ENCODE measurements at regions not wholly inside any gene's neighbourhood (a gene's known extent, or its start where the extent isn't known, plus 50 kb on each side); places are given as distances from the start of the nearest gene placed in this dataset.
A peak's percentile ranks its signal among the peaks of the same experiment; 100 is the strongest.

DNA sequence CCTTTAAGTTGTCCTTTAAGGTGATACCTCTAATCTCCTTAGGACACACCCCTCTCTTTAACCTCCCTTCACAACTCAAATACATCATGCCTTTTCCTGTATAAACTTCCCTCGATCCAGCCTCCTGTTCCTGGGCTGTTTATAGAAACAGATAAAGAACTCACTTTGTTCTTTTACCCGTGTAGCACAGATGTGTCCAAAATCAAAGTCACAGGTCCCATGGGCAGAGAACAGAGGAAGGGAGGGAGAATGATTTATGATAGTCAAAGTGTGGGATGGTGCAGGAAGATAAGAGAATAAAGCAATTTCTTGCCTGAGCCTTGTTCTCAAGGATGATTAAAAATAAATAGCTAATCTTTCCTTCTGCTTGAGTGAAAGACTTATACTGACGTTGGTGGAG is 50.3 kb upstream of the CABCOCO1 start:
- Histone ChIP-seq H3K9ac (ENCODE audit: insufficient read length) (no peak overlapping the region), H3K27ac (no peak overlapping the region), H3K9me3 (ENCODE audit: low read depth, low read length) (no peaks in the 10 kb centered on the region), H3K36me3 (ENCODE audit: insufficient read depth, low read length) (no peaks in the 10 kb centered on the region), H3K4me3 (no peak overlapping the region)
- TF ChIP-seq EZH2 (IDR thresholded peaks at IDR 0.05) (no peak), FOXP2 (optimal IDR thresholded peaks at IDR 0.05; ENCODE audit: control extremely low read depth, extremely low read length, insufficient read depth) (no peak), POLR2AphosphoS5 (IDR thresholded peaks at IDR 0.05; ENCODE audit: borderline replicate concordance, low read depth, low read length) (no peak)
- no peak for DNase-seq (ENCODE audit: low read depth, low spot score)

DNA sequence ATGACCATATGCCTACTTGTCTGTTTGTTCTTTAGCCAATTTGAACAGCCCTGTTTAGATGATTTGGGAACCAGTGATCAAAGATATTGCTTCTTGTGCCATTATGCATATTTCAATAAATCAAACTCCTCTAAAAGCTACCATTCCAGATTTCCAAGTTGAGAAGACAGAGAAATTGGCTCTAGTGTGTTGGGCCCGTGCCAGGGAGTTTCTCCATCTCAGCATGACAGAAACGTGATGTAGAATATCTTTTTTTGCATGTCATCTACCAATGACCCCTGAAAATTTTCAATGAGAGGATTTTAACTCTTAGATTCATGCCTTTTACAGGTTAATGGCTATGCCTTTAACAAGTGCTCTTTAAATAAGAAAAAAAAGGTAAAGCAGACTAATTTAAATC is 50.7 kb upstream of the CABCOCO1 start:
- TF ChIP-seq FOXP2 (optimal IDR thresholded peaks at IDR 0.05; ENCODE audit: control extremely low read depth, extremely low read length, insufficient read depth), result no peak
- no peak for TF ChIP-seq POLR2AphosphoS5 (IDR thresholded peaks at IDR 0.05; ENCODE audit: borderline replicate concordance, low read depth, low read length)
- TF ChIP-seq EZH2 (IDR thresholded peaks at IDR 0.05), result no peak
- Histone ChIP-seq H3K27ac (no peak overlapping the region), H3K36me3 (ENCODE audit: insufficient read depth, low read length) (no peaks in the 10 kb centered on the region), H3K4me3 (no peak overlapping the region), H3K9me3 (ENCODE audit: low read depth, low read length) (no peaks in the 10 kb centered on the region), H3K9ac (ENCODE audit: insufficient read length) (no peak overlapping the region)
- no peak for DNase-seq (ENCODE audit: low read depth, low spot score)

DNA sequence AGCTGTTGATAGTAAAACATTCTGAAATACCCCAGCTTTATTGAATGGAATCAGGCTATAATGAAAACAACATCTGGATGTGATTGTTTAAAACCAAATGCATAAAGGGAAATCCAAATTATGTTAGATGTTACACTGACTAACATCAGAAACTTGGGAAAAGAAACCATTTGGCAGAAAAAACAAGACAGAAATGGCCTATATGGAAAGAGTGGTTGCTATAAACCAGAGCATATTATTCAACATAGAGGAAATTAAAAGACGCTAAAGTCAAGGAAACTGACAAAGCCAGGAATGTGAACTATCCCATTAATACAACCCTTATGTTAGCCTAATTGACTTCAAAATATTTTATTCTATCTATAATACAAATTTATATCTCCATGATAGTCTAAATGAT is 53.0 kb upstream of the CABCOCO1 start:
- Histone ChIP-seq H3K27ac (peak overlapping the region; percentile 96), H3K9ac (ENCODE audit: insufficient read length) (no peak overlapping the region), H3K9me3 (ENCODE audit: low read depth, low read length) (no peaks in the 10 kb centered on the region), H3K4me3 (0 out of 2 replicates have a peak overlapping the region, but pooled peaks have one; percentile 15), H3K36me3 (ENCODE audit: insufficient read depth, low read length) (no peaks in the 10 kb centered on the region)
- DNase-seq (ENCODE audit: low read depth, low spot score), result no peak
- no peak for TF ChIP-seq EZH2 (IDR thresholded peaks at IDR 0.05)
- TF ChIP-seq FOXP2 (optimal IDR thresholded peaks at IDR 0.05; ENCODE audit: control extremely low read depth, extremely low read length, insufficient read depth), result no peak
- no peak for TF ChIP-seq POLR2AphosphoS5 (IDR thresholded peaks at IDR 0.05; ENCODE audit: borderline replicate concordance, low read depth, low read length)

DNA sequence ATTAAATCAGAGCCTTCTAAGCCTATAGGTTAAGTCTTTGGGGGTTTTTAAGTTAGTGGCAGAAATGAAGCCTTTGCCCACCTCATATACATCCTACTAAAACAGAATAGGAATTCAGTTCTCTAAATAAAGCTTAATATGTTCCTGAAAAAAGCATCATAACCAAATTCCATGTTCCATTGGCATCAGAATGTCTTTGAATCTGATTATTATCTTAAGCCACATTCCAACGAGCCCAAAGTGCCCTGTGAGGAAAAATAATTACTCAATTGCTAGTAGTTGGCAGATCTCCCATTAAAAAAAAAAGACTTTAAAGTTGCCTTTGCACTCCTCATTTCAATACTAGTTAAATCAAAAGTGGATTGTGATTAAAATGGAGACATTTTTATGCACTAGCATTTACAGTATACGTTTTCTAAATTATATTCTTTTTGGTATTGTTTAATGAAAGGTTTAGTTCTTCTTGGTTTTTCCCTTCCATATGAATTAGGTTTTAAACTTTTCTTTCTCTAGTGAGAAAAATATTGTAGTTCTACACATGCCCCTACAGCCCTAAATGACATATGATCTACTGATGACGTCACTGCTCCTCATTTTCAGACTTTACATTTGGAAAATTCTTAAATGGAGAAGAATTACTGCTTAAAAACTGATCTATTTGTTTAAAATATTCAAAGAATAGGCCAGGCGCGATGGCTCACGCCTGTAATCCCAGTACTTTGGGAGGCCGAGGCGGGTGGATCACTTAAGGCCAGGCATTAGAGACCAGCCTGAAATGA is 54.3 kb upstream of the CABCOCO1 start:
- peak overlapping the region; percentile 96 for H3K27ac ChIP-seq
- no peaks in the 10 kb centered on the region for H3K36me3 ChIP-seq (ENCODE audit: insufficient read depth, low read length)
- peak; percentile 30 for DNase-seq (ENCODE audit: low read depth, low spot score)
- H3K9ac ChIP-seq (ENCODE audit: insufficient read length), result no peak overlapping the region
- no peaks in the 10 kb centered on the region for H3K9me3 ChIP-seq (ENCODE audit: low read depth, low read length)
- no peak for TF ChIP-seq POLR2AphosphoS5 (IDR thresholded peaks at IDR 0.05; ENCODE audit: borderline replicate concordance, low read depth, low read length)
- TF ChIP-seq FOXP2 (optimal IDR thresholded peaks at IDR 0.05; ENCODE audit: control extremely low read depth, extremely low read length, insufficient read depth), result no peak
- TF ChIP-seq EZH2 (IDR thresholded peaks at IDR 0.05), result no peak
- no peak overlapping the region for H3K4me3 ChIP-seq

DNA sequence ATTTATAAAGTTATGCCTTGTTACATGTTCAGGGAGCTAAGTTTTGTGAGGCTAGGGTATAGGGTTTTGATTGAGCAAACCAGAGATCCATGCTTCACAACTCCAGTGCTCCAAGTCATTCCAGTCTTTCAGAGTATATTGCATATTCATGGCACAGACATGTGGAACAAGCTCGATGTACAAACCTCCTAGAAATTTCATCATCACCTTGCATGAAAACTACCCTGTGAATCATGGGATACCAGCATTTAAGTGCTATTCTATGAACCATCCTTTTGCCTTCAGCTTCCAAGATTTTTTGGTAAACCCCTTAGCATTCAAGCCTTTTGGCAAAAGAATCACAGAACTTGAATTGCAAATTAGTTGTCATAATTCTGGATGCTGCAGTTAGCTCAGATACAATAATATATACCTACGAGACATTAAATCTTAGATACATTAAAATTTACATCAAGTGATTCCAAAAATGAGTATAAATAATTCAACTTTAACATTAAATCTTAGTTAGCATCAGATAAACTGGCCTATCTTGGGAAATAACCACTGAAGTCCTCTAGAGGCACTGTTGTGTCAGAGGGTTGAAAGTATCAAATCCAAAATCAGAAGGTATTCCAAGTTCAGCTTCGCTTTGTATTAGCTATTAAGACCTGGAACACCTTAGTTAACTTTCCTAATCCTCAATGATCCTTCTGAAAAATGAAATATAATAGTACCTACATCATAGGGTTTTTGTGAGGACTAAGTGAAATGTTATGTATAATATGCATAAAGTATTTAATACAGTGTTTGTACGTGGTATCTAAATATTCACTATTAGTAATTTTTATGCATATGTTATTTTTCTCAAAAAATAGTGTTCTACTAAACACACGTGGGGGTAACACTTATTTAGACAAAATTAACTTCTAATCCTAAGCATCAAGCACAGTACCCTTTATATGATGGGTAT is 55.5 kb upstream of the CABCOCO1 start:
- DNase-seq (ENCODE audit: low read depth, low spot score), result no peak
- no peak for TF ChIP-seq POLR2AphosphoS5 (IDR thresholded peaks at IDR 0.05; ENCODE audit: borderline replicate concordance, low read depth, low read length)
- TF ChIP-seq FOXP2 (optimal IDR thresholded peaks at IDR 0.05; ENCODE audit: control extremely low read depth, extremely low read length, insufficient read depth), result no peak
- no peak for TF ChIP-seq EZH2 (IDR thresholded peaks at IDR 0.05)
- H3K9ac ChIP-seq (ENCODE audit: insufficient read length), result no peak overlapping the region
- no peaks in the 10 kb centered on the region for H3K36me3 ChIP-seq (ENCODE audit: insufficient read depth, low read length)
- H3K4me3 ChIP-seq, result no peak overlapping the region
- no peak overlapping the region for H3K27ac ChIP-seq
- no peaks in the 10 kb centered on the region for H3K9me3 ChIP-seq (ENCODE audit: low read depth, low read length)

DNA sequence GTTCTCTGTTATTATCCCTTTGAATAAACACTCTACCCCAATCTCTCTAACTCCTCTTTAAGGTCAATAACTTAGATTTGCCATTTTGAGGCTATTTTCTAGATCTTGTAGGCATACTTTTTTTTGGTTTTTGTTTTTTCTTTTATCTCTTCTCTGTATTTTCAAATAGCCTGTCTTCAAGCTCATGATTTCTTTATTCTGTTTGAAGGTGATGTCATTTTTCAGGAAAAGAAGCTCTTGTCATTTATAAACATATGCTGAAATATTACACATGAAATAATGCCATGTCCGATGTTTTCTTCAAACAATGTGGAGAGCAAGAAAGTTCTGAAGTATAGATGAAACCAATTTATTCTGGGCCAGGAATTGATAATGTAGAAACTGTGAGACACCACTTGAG is 57.5 kb upstream of the CABCOCO1 start:
- DNase-seq (ENCODE audit: low read depth, low spot score), result no peak
- Histone ChIP-seq H3K36me3 (ENCODE audit: insufficient read depth, low read length) (no peaks in the 10 kb centered on the region), H3K9me3 (ENCODE audit: low read depth, low read length) (no peaks in the 10 kb centered on the region), H3K27ac (no peak overlapping the region), H3K4me3 (no peak overlapping the region), H3K9ac (ENCODE audit: insufficient read length) (no peak overlapping the region)
- no peak for TF ChIP-seq POLR2AphosphoS5 (IDR thresholded peaks at IDR 0.05; ENCODE audit: borderline replicate concordance, low read depth, low read length)
- TF ChIP-seq EZH2 (IDR thresholded peaks at IDR 0.05), result no peak
- no peak for TF ChIP-seq FOXP2 (optimal IDR thresholded peaks at IDR 0.05; ENCODE audit: control extremely low read depth, extremely low read length, insufficient read depth)

DNA sequence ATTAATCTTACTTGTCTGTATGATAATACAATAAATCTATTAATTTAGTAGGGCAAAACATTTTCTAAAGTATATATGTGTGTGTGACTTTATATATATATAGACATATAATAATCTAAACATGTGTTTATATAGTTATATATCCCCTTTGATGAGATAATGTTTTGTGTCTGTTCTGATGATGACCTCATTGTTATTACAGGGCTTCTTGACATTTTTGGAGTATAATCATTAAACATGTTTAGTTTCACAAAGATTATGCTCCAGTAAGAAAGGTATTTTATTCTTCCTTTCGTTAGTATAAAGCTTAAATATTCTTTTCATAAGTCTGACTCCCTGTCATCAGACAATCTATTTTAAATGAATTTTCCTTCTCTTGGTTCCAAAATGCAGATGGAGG is 62.3 kb upstream of the CABCOCO1 start:
- H3K9ac ChIP-seq (ENCODE audit: insufficient read length), result no peak overlapping the region
- no peaks in the 10 kb centered on the region for H3K36me3 ChIP-seq (ENCODE audit: insufficient read depth, low read length)
- H3K4me3 ChIP-seq, result no peak overlapping the region
- H3K27ac ChIP-seq, result no peak overlapping the region
- no peak for DNase-seq (ENCODE audit: low read depth, low spot score)
- TF ChIP-seq FOXP2 (optimal IDR thresholded peaks at IDR 0.05; ENCODE audit: control extremely low read depth, extremely low read length, insufficient read depth) (no peak), EZH2 (IDR thresholded peaks at IDR 0.05) (no peak)
- no peaks in the 10 kb centered on the region for H3K9me3 ChIP-seq (ENCODE audit: low read depth, low read length)

DNA sequence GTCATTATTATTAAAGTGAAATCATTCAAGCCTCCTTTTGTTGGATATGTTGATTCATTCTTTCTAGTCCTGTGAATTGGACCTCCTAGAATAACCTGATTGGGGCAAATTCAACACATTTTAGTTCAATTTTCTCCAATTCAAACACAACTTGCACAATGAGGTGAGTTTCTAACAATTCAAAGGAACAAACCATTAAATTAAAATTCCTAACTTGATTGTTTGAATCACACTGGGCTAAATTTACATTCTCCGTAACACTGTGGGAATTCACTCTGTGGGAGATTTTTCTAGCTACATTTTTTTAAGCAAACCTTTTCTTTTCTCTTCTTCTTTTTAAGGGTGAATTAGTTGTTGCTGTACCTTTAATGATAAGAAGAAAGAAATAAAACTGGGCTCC is 68.3 kb upstream of the CABCOCO1 start:
- Histone ChIP-seq H3K9ac (ENCODE audit: insufficient read length) (no peak overlapping the region), H3K4me3 (no peak overlapping the region), H3K9me3 (ENCODE audit: low read depth, low read length) (no peaks in the 10 kb centered on the region), H3K36me3 (ENCODE audit: insufficient read depth, low read length) (no peaks in the 10 kb centered on the region), H3K27ac (no peak overlapping the region)
- no peak for DNase-seq (ENCODE audit: low read depth, low spot score)
- TF ChIP-seq EZH2 (IDR thresholded peaks at IDR 0.05), result no peak
- no peak for TF ChIP-seq FOXP2 (optimal IDR thresholded peaks at IDR 0.05; ENCODE audit: control extremely low read depth, extremely low read length, insufficient read depth)
- TF ChIP-seq POLR2AphosphoS5 (IDR thresholded peaks at IDR 0.05; ENCODE audit: borderline replicate concordance, low read depth, low read length), result no peak
